Mucosa of descending colon (tissue), 3 donors: ENCODE measurements at regions not wholly inside any gene's neighbourhood (a gene's known extent, or its start where the extent isn't known, plus 50 kb on each side); places are given as distances from the start of the nearest gene placed in this dataset.

Experiments used
- ATAC-seq: fragments of 200-7000 bp; cut with Tn5 transposase; one replicate; pipeline ENCODE4 v1.9.1; 2020; ENCODE audit warnings: mild to moderate bottlenecking, moderate library complexity
- DNase-seq, 3 donors: peaks; one replicate each; pipeline ENCODE4 v3.0.0-alpha.2; 2020
- H3K36me3 ChIP-seq: fragments of 200-600 bp; one replicate; pipeline ENCODE4 v1.8.0; 2021; ENCODE audit warnings: low read depth, mild to moderate bottlenecking
- H3K4me1 ChIP-seq: fragments of 200-600 bp; one replicate; pipeline ENCODE4 v1.8.0; 2021; ENCODE audit warnings: low read depth, mild to moderate bottlenecking
- H3K4me3 ChIP-seq: fragments of 200-600 bp; one replicate; pipeline ENCODE4 v1.8.0; 2021; ENCODE audit warnings: mild to moderate bottlenecking
- H3K9me3 ChIP-seq: fragments of 200-600 bp; one replicate; pipeline ENCODE4 v1.8.0; 2021; ENCODE audit warnings: mild to moderate bottlenecking
- intact Hi-C, 2 donors: fragments of 100-400 bp; cut with DNase I in 1 of 2; cut with micrococcal nuclease in 1 of 2; formaldehyde crosslinking; loops; one replicate each; pipeline versions ENCODE4 v1.11.0 to v1.11.1; 2022; cut with DNase I, micrococcal nuclease
- TF ChIP-seq, protein P1 (sequence below): fragments of 200-600 bp; IDR thresholded peaks from one replicate; pipeline ENCODE4 v1.8.0; 2022; ENCODE audit warnings: antibody characterized with exemption, mild to moderate bottlenecking
- donor health status: DM: no; HTN: no; CAD: no; lungs with moderate emphysema.
- donor health status: DM: no; HTN: no; CAD: no.
- donor health status: DM: no; HTN: yes; CAD: no.

DNA sequence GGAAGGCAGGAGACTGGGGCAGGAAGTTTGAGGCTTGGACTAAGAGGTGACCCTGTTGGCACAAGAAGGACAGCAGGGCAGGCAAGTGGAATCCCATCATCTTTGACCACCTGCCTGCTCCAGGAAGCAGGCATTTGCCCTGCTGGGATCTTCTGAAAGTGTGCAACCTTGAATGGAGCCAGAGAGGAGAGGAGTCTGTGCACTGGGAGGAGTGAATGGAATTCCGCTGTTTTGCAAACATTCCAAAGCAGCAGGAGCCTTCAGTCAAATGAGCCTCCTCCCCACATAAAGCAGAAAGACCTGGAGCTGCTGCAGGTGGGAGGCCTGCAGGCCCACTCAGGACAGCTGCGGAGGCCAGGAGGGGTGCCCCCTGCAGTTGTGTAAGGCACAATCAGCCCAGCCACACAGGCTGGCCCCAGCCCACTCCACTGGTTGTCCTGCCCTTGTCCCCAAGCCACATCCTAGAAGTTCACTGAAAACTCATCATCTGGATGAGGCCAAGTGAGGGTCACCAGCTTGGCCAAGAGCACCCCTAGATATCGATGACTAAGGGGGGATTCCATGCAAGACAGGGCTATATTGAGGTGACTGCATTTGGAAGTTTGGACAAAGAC is 249.5 kb downstream of the RPS24 start:
- Histone ChIP-seq H3K4me3 (no peak overlapping the region), H3K9me3 (no peaks in the 10 kb centered on the region), H3K36me3 (no peaks in the 10 kb centered on the region), H3K4me1 (no peaks in the 10 kb centered on the region)
- intact Hi-C loops, result no loop called here
- ATAC-seq (no peak), DNase-seq (no peak)
- TF ChIP-seq, protein P1, sequence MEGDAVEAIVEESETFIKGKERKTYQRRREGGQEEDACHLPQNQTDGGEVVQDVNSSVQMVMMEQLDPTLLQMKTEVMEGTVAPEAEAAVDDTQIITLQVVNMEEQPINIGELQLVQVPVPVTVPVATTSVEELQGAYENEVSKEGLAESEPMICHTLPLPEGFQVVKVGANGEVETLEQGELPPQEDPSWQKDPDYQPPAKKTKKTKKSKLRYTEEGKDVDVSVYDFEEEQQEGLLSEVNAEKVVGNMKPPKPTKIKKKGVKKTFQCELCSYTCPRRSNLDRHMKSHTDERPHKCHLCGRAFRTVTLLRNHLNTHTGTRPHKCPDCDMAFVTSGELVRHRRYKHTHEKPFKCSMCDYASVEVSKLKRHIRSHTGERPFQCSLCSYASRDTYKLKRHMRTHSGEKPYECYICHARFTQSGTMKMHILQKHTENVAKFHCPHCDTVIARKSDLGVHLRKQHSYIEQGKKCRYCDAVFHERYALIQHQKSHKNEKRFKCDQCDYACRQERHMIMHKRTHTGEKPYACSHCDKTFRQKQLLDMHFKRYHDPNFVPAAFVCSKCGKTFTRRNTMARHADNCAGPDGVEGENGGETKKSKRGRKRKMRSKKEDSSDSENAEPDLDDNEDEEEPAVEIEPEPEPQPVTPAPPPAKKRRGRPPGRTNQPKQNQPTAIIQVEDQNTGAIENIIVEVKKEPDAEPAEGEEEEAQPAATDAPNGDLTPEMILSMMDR, result no peak

DNA sequence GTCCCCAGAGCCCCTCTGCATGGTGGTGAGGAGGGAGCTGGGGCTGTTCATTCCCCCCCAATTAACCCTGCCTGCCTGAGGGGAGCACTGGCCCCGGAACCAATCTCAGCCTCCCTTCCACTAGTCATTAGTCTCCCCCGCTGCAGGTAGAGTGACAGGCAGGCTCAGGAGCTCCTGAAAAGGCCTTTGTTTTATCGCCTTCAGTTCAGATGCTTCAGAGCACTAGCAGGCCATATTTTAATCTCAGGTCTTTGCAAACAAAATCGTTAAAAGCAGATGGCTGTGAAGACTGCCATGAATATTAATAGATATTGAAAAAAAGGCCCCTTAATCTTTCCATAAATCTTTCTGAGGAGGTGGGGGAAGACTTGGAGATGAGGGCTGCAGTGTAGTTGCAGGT is 250.7 kb downstream of the RPS24 start:
- no peaks in the 10 kb centered on the region for H3K9me3 ChIP-seq
- TF ChIP-seq, protein P1, result no peak
- DNase-seq (no peak), ATAC-seq (no peak)
- H3K4me1 ChIP-seq, result no peaks in the 10 kb centered on the region
- intact Hi-C loops, result no loop called here
- H3K36me3 ChIP-seq, result no peaks in the 10 kb centered on the region
- H3K4me3 ChIP-seq, result no peak overlapping the region

DNA sequence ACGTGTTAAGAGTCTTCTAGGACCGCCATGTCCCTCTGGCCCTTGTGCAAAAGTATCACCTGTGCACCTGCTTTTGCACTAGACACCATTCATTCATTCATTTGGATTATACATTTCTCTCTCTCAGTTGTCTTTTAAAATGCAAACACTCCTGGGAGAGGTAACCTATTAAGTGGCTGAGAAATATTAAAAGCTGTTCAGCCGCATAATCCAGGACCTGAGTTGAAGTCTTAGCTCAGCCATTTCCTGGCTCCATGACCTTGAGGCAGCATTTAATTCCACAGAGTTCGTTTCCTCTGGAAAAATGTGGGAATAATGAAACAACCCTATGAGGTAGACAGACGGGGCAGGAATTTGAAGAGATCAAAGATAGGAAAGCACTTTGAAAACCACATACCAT is 251.6 kb downstream of the RPS24 start:
- TF ChIP-seq, protein P1, result no peak
- ATAC-seq (no peak), DNase-seq (no peak)
- intact Hi-C loops, result no loop called here
- no peaks in the 10 kb centered on the region for H3K4me1 ChIP-seq
- H3K36me3 ChIP-seq, result no peaks in the 10 kb centered on the region
- H3K9me3 ChIP-seq, result no peaks in the 10 kb centered on the region
- no peak overlapping the region for H3K4me3 ChIP-seq

DNA sequence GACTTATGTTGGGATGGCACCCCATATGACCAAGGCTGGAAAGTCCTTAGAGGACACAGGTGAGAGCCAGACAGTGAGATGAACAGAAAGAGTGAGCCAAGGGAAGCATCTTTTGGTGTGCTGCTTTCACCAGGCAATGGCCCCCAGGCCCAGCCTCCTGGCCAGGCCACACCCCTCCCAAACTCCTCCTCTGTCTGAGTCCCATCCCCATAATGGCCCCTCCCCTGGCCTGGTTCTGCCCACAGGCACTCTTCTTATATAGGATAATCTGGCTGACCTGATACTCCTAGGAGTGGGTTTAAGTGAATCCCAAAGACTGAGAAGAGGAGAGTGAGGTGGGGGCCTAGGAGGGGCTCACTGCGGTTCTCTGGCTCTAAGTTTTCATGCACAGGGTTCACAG is 252.5 kb downstream of the RPS24 start:
- Histone ChIP-seq H3K9me3 (no peaks in the 10 kb centered on the region), H3K4me1 (no peaks in the 10 kb centered on the region), H3K4me3 (no peak overlapping the region), H3K36me3 (no peaks in the 10 kb centered on the region)
- intact Hi-C loops, result no loop called here
- TF ChIP-seq, protein P1, result no peak
- DNase-seq (no peak), ATAC-seq (no peak)

DNA sequence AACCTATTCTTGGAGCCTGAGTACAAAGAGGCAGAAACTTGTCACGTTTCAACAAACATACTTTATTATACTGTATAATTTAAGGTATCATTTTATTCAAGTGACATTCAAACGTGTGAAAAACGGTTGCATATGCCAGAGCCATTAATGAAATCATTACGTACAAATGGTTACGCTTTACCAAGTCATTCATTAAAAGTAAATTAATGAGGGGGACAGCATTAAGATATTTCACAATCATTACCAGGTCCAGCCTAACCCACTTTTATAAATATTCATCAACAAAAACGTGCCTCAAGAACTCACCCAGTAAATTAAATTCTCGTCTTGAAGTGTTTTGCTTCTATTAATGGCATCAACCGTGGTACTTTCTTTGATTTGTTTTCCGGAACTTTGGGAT is 253.0 kb downstream of the RPS24 start:
- Histone ChIP-seq H3K9me3 (no peaks in the 10 kb centered on the region), H3K36me3 (no peaks in the 10 kb centered on the region), H3K4me3 (no peak overlapping the region), H3K4me1 (no peaks in the 10 kb centered on the region)
- ATAC-seq, result no peak
- TF ChIP-seq, protein P1, result no peak
- no peak for DNase-seq
- intact Hi-C loops, result no loop called here

DNA sequence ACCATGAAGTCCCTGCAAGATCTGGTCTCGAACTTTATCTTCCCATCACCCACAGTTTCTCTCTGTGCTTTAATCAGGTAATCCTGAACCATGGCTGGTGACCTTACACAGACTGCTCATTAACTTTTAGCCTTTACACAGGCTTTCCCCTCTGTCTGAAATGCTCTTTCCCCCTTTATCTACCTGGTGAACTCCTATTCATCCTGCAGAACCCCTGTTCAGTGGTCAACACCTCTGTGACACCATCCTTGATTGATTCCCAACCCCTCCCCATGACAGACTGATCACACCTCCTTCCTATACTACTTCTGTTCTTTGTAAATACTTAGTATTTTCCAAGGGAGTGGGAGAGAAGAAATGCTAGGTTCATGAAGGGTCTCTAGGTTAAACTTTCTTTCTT is 254.0 kb downstream of the RPS24 start:
- Histone ChIP-seq H3K36me3 (no peaks in the 10 kb centered on the region), H3K4me1 (no peaks in the 10 kb centered on the region), H3K9me3 (no peaks in the 10 kb centered on the region), H3K4me3 (no peak overlapping the region)
- DNase-seq (no peak), ATAC-seq (no peak)
- intact Hi-C loops, result no loop called here
- TF ChIP-seq, protein P1, result no peak
